GM19023 (cell line): ENCODE measurements at regions not wholly inside any gene's neighbourhood (a gene's known extent, or its start where the extent isn't known, plus 50 kb on each side); places are given as distances from the start of the nearest gene placed in this dataset.

Source experiments
- ATAC-seq: cut with Tn5 transposase; IDR thresholded peaks from one replicate; pipeline ENCODE4 v1.9.1; 2021; ENCODE audit warnings: mild to moderate bottlenecking, moderate library complexity; ENCODE audit not compliant: unreplicated experiment

DNA sequence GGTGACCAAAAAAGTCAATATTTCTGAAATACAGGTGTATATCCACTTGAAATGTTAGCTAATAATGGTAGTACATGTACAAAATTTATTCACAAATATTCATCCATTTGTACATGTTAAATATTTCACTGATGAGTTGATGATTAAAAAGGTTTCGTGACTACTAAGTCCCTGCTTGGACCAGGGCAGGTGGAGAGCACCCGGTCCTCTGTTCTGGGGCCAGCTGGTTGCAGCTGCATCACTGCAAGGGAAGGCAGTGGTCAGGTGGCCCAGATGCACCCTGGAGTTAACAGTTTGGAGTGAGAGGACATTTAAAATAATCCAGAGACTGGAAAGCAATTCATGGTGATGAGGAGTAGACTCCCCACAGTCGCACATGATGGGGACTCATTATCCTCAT, 141.2 kb downstream of the ZBTB18 start:
- no peak for ATAC-seq

DNA sequence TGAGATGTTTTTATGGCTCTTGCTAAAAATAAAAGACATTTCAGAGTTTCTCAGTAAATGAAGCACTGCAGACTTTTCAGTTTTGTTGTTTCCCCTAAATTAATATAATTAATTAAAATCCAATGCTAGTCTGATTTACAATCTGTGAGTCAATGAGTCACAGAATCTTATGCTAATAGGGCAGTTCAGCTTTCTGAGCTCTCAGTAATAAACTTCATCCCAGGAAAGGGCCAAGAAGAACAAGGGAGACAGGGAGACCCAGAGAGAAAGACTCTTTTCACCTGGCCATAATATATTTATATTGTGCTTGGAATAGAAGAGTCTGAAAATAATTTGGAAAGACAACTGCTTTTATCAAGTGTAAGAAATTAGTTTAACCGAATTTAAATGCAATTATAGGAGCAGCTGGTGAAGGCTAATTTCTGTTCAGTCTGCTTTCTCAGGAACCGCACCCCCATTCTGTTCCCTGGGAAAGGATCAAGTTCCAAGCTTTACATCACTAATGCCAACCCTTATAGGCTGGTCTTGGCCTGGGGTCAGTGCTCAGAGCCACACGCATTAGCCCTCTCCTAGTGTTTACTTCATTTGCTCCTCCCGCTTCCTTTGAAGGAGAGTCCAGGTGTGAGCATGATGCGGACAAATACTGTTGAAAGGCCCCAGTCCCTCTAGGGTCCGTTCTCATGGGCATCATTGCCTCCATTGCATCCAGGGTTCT, 145.6 kb downstream of the ZBTB18 start:
- ATAC-seq = no peak

GRCh38 chr1:244197851-244198375, 146.8 kb downstream of the ZBTB18 start:
- no peak for ATAC-seq

DNA sequence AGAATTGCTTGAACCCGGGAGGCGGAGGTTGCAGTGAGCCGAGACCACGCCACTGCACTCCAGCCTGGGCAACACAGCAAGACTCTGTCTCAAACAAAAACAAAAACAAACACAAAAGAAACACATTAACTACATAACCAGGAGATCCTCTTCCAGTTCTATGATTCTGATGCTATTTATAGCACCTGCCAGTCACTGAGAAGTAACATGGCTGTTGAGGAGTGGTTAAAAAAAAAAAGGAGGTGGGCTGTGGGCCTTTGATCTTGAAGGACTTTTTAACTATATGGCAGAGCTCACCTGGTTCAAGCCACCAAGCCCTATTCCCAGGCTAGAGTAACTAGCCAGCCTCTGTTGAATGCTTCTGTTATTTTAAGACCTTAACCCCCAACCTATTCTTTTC, 148.8 kb downstream of the ZBTB18 start:
- ATAC-seq = no peak

DNA sequence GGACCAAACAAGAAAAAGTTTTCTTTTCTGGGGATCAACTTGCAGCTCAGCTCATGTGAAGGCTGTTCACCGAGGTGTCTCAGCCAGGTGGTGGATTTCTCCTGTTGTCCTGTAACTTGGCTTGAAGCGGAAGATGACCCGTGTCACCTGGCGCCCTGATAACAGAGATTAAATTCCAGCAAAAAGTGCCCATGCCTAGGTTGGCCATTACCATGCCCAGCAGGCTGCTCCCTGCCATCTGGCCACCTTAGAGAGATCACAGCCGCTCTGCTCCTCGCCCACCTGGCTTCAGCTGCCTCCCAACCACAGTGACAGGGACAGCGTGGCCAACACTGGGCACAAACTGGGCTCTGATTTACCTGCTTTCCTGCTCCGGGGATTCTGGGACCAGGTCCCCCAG, 149.5 kb downstream of the ZBTB18 start:
- ATAC-seq = no peak

DNA sequence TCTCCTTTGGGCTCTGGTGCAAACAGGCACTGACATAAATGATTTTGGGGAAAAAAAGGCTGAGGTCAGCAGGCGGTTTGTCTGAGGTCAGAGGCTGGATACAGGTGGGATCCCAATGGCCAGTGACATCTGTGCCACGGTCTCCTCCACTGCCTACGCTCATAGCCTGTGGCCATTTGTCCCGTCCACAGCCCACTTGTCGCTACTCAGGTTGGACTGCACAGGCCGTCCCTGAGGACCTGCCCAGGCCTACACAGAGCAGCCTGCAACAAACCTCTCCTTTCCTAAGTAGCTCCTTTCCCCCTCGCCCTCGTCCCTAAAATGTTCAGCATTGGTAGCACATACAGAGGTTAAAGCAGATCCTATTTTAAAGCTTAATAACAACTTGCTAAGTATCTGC, 150.7 kb downstream of the ZBTB18 start:
- ATAC-seq = no peak

GRCh38 chr1:244204004-244204403, 152.9 kb downstream of the ZBTB18 start:
- ATAC-seq = no peak

GRCh38 chr1:244205171-244205570, 154.1 kb downstream of the ZBTB18 start:
- ATAC-seq = no peak

- ATAC-seq = no peak
Observed at GRCh38 chr1:244205906-244206305, 154.8 kb downstream of the ZBTB18 start.

DNA sequence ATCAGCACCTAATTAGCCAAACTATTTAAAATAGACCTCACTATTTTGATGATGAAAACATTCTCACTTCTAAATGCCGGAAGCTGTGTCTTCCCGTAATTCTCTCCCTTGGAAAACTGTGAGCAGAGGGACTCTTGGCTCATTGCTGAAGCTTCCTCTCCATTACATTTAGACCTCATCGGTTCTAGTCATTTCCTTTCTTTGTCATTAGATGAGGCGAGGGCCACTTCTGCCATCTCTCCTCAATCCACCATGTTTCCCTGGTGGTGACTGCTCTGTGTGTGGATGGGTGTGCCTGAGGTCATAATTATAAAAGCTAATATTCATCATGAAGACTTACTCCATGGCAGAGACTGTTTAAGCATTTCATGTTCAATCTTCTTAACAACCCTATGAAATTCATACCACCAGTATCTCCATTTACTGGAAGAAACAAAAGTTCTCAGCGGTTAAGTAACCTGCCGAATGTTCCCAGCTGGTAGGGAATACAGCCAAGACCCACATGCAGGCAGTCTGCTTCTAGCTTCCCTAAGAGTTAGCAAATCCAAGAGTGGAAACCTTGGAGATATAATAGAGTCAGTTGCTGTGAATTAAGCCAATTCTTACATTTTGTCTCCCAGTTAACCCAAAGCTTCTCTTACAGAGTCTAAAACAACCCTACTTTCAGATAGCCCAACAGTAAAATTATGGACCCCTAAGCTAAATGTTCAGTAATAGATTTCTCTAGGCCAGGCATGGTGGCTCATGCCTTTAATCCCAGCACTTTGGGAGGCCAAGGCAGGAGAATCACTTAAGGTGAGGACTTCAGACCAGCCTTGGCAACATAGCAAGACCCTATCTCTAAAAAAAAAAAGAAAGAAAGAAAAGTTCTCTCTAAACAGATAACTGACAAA, 156.2 kb downstream of the ZBTB18 start:
- ATAC-seq = no peak

DNA sequence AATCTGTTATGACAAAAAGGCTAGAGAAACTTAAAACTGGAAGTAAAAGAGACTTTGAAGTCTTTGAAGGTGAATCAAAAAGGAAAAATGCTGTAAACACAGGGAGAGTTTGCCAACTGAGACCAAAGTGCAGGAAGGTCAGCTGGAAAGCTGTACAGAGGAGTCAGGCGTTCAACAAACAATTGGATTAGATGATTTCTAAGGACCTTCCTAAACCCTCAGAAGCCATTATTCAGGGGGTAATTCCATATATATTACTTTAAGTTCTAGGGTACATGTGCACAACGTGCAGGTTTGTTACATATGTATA, 156.8 kb downstream of the ZBTB18 start:
- no peak for ATAC-seq

- no peak for ATAC-seq
Observed at GRCh38 chr1:244209955-244210354, 158.9 kb downstream of the ZBTB18 start.

DNA sequence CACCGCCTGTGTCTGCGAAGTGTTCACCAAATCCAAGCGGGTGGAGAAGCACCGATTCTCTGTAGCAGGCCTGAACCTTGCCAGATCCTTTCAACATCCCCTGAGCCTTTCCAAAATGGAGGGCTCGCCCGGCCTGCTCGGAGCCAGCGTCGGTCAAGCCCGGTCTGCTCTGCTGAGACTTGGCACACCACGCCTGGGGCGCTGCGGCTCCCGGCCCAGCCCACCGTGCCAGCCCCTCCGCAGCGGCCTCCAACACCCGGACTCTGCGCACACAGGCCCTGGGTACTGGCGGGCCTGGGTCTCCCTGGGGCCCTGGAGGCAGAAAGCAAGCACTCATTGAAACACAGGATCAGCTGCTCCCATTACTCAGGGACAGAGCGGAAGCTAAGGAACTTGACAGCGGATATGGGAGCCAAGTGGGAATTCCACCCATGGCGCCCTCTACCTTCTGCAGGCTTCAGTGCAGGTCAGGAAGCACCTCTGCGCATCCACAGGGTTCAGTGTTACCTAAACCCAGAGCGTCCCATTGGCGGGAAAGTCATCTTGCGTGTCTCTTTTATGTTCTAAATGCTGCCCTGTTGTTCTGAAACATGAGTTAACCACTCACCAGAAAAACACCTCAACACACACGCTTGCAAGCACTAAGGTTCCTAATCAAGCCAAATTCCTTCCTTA, 159.9 kb downstream of the ZBTB18 start:
- no peak for ATAC-seq

DNA sequence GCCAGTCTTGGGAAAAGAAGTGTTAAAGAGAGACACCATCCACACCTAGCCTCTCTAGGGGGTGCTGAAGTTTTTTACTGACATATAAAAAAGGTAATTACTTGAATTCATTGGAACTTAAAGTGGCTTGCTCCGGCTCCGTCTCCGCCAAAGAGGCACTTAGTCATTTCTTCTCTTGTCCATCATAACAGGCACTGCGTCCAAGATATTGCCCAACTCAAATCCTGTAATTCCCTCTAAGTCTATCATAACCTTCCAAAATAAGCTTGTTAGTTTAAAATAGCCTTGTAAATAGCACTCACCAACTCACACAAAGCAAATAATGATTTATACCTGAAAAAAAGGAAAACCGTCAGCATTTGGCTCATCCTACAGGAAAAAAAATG, 160.5 kb downstream of the ZBTB18 start:
- no peak for ATAC-seq

DNA sequence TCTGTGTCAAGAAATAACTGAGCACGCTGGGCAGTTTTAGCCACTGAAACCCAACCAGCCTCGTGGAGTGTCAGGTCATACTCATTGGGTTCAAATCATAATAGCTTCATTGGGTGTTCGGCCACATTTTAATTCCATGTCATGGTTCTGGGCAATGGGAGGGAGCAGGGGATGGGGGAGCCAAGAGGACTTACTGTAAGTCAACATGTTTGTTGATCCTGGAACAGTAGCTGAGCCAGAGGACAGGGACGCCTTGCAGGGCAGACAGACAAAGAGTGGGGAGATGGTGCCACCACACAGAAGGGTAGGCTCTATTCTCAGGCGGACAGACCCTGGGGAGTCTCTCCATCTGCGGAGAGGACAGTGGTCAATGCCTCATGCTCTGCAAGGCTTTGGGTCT, 161.1 kb downstream of the ZBTB18 start:
- ATAC-seq = no peak

- ATAC-seq = no peak
Observed at GRCh38 chr1:244212797-244213475, 161.9 kb downstream of the ZBTB18 start.

DNA sequence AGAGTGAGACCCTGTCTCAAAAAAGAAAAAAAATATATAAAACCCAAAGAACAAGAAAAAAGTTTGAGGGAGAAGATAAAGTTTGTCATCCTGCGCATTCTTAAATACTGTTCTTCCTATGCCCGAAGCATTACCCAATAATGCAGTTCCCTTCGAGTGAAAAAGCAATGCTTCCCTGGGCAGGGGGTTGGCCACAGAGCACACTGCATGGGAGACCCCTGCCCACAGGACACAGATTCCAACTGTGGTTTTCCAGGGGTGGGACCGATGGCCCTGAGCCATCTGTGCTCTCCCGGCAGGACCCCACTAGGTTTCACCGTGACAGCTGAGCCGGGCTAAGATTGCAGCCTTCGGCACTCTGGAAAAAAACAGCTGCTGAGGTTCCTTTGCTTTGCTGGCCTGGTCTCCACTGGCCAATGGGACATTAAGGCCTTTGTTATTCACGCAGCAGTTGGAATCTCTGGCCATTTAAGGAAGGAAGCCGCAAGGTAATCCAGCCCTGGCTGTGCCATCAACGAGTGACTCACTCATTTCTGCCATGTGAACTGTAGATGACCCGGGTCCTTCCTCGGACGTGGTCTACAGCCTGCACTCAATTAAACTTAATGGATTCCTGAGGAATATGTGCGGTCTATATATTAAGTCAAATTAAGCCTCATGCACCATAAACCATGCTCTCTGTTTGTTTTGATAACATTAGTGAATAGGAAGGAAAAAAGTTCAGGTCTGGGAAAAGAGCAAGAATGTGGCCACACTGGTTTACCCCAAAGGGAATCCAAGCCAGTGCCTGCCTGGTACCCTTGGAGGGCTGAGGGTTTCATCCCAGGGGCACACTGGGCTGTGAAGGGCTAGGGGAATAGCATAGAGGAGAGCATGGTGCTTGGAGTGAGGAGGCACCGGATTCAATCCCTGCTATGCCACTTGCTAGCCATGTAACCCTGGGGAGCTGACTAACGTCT, 163.2 kb downstream of the ZBTB18 start:
- no peak for ATAC-seq

GRCh38 chr1:244216836-244217235, 165.8 kb downstream of the ZBTB18 start:
- no peak for ATAC-seq

- no peak for ATAC-seq
Observed at GRCh38 chr1:244217711-244218110, 166.6 kb downstream of the ZBTB18 start.

DNA sequence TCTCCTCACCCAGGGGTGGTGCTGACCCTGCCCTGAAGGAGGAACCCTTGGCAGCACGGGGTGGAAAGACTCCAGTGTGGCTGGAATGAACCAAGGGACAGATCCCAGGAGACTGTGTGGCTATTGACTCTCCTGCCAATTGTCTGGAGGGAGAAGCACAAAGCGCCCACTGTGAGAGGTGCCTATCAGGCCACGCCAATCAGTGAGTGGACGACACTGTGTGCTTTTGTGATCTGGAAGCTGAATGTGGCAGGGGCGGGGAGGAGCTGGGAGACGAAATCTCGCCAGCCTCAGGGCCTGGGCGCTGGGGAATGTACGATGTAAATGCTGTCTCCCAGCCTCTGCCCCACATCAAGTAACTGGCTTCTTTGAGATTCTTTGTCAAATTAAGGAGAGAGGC, 167.1 kb downstream of the ZBTB18 start:
- ATAC-seq = no peak
